ENCODE measurements at regions not wholly inside any gene's neighbourhood (a gene's known extent, or its start where the extent isn't known, plus 50 kb on each side); places are given as distances from the start of the nearest gene placed in this dataset.

- no peak overlapping the region for H3K23ac ChIP-seq (ENCODE audit: low read depth, low read length, poor library complexity)
- no peak overlapping the region for H3K18ac ChIP-seq (ENCODE audit: low read length)
- no peak overlapping the region for H3K4me3 ChIP-seq (ENCODE audit: low read length in 2 of 2)
- no peak overlapping the region for H3K27ac ChIP-seq (replicated peaks; ENCODE audit: low read length)
- WGBS, 2 donors (ENCODE audit: extremely low coverage in 2 of 2, insufficient read length in 2 of 2, insufficient replicate concordance in 1 of 2): no CpG with 5 or more reads among the region's 6 CpGs
- no peak overlapping the region for H4K8ac ChIP-seq (ENCODE audit: low read depth, low read length)
- no peak overlapping the region for H4K91ac ChIP-seq (ENCODE audit: low read depth, low read length, poor library complexity)
- no peak overlapping the region for H2AFZ ChIP-seq (ENCODE audit: low read length)
- H3K36me3 ChIP-seq (replicated peaks in 1 of 2; ENCODE audit: control insufficient read depth in 2 of 2, insufficient read depth in 2 of 2, low read length in 2 of 2): no peaks in the 10 kb centered on the region
- H3K9me3 ChIP-seq (replicated peaks in 1 of 2; ENCODE audit: control insufficient read depth in 2 of 2, insufficient read depth in 1 of 2, low read depth in 1 of 2, low read length in 2 of 2): no peaks in the 10 kb centered on the region
- no peaks in the 10 kb centered on the region for H3K27me3 ChIP-seq (ENCODE audit: control insufficient read depth in 3 of 3, insufficient read depth in 3 of 3, low read depth in 1 of 3, low read length in 3 of 3)
- no peak overlapping the region for H2BK120ac ChIP-seq (ENCODE audit: low read depth, low read length)
- no peak for DNase-seq (ENCODE audit: low spot score)
- no peaks in the 10 kb centered on the region for H3K79me1 ChIP-seq (ENCODE audit: low read depth, low read length)
- no peak overlapping the region for H2BK15ac ChIP-seq (ENCODE audit: low read length)
- no peak overlapping the region for H2BK12ac ChIP-seq (ENCODE audit: low read length)
- H3K4ac ChIP-seq (ENCODE audit: low read length): no peak overlapping the region
- H3K14ac ChIP-seq (ENCODE audit: low read length): no peak overlapping the region
- no peak overlapping the region for H3K4me2 ChIP-seq (ENCODE audit: insufficient read depth, low read length, poor library complexity, severe bottlenecking)
- no peak overlapping the region for H2BK5ac ChIP-seq (ENCODE audit: low read length)
- peaks cover 8 to 12% of the 10 kb centered on the region in 2 donors for H3K4me1 ChIP-seq (ENCODE audit: control insufficient read depth in 2 of 2, insufficient read depth in 1 of 2, low read depth in 1 of 2, low read length in 2 of 2)
- H3K9ac ChIP-seq (ENCODE audit: low read depth, low read length, poor library complexity): no peak overlapping the region
- no peak overlapping the region for H2AK5ac ChIP-seq (ENCODE audit: low read depth, low read length)
Measured at GRCh38 chr3:64464955-64465354, 222.8 kb downstream of the ADAMTS9 start.

DNA sequence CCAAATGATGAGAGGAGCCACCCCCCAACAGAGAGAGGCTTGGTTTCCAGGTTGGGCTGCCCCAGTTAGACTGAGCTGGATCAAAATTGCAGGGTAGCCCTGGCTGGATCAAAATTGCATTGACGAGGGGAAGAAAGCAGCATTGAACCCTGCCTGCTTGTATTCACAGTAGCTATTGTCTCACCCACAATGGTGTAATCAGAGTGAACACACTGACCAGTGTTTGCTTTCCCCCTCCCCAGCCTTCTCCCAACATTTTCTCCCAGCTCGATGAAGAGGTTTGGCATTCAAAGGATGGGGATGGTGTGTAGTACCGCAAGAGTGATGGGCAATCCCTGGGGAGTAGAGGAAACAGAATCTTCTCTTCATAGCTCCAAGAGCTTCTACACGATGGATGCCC is 223.8 kb downstream of the ADAMTS9 start:
- H3K9me3 ChIP-seq (replicated peaks in 1 of 2; ENCODE audit: control insufficient read depth in 2 of 2, insufficient read depth in 1 of 2, low read depth in 1 of 2, low read length in 2 of 2): no peaks in the 10 kb centered on the region

GRCh38 chr3:64462203-64462602 is 225.6 kb downstream of the ADAMTS9 start:
- DNase-seq (ENCODE audit: low spot score): no peak
- H3K4ac ChIP-seq (ENCODE audit: low read length): no peak overlapping the region
- no CpG with 5 or more reads among the region's 5 CpGs for WGBS, 2 donors (ENCODE audit: extremely low coverage in 2 of 2, insufficient read length in 2 of 2, insufficient replicate concordance in 1 of 2)
- no peak overlapping the region for H3K27ac ChIP-seq (replicated peaks; ENCODE audit: low read length)
- H3K79me1 ChIP-seq (ENCODE audit: low read depth, low read length): no peaks in the 10 kb centered on the region
- no peak overlapping the region for H3K23ac ChIP-seq (ENCODE audit: low read depth, low read length, poor library complexity)
- H4K91ac ChIP-seq (ENCODE audit: low read depth, low read length, poor library complexity): no peak overlapping the region
- no peak overlapping the region for H3K9ac ChIP-seq (ENCODE audit: low read depth, low read length, poor library complexity)
- no peaks in the 10 kb centered on the region for H3K36me3 ChIP-seq (replicated peaks in 1 of 2; ENCODE audit: control insufficient read depth in 2 of 2, insufficient read depth in 2 of 2, low read length in 2 of 2)
- H2BK5ac ChIP-seq (ENCODE audit: low read length): no peak overlapping the region
- H3K4me2 ChIP-seq (ENCODE audit: insufficient read depth, low read length, poor library complexity, severe bottlenecking): no peak overlapping the region
- no peak overlapping the region for H2AK5ac ChIP-seq (ENCODE audit: low read depth, low read length)
- H2BK12ac ChIP-seq (ENCODE audit: low read length): no peak overlapping the region
- no peak overlapping the region for H2AFZ ChIP-seq (ENCODE audit: low read length)
- H3K4me1 ChIP-seq (ENCODE audit: control insufficient read depth in 2 of 2, insufficient read depth in 1 of 2, low read depth in 1 of 2, low read length in 2 of 2): peaks cover 6 to 8% of the 10 kb centered on the region in 2 donors
- no peak overlapping the region for H3K14ac ChIP-seq (ENCODE audit: low read length)
- H3K9me3 ChIP-seq (replicated peaks in 1 of 2; ENCODE audit: control insufficient read depth in 2 of 2, insufficient read depth in 1 of 2, low read depth in 1 of 2, low read length in 2 of 2): no peaks in the 10 kb centered on the region
- H4K8ac ChIP-seq (ENCODE audit: low read depth, low read length): no peak overlapping the region
- H3K4me3 ChIP-seq (ENCODE audit: low read length in 2 of 2): no peak overlapping the region
- H2BK15ac ChIP-seq (ENCODE audit: low read length): no peak overlapping the region
- H2BK120ac ChIP-seq (ENCODE audit: low read depth, low read length): no peak overlapping the region
- H3K18ac ChIP-seq (ENCODE audit: low read length): no peak overlapping the region
- H3K27me3 ChIP-seq (ENCODE audit: control insufficient read depth in 3 of 3, insufficient read depth in 3 of 3, low read depth in 1 of 3, low read length in 3 of 3): no peaks in the 10 kb centered on the region

More for the DNA sequence above, 223.8 kb downstream of the ADAMTS9 start:
- H3K18ac ChIP-seq (ENCODE audit: low read length): no peak overlapping the region
- no peak overlapping the region for H3K23ac ChIP-seq (ENCODE audit: low read depth, low read length, poor library complexity)
- WGBS, 2 donors (ENCODE audit: extremely low coverage in 2 of 2, insufficient read length in 2 of 2, insufficient replicate concordance in 1 of 2): no CpG with 5 or more reads among the region's 4 CpGs
- H3K4me3 ChIP-seq (ENCODE audit: low read length in 2 of 2): no peak overlapping the region
- H3K27me3 ChIP-seq (ENCODE audit: control insufficient read depth in 3 of 3, insufficient read depth in 3 of 3, low read depth in 1 of 3, low read length in 3 of 3): no peaks in the 10 kb centered on the region
- H3K4me1 ChIP-seq (ENCODE audit: control insufficient read depth in 2 of 2, insufficient read depth in 1 of 2, low read depth in 1 of 2, low read length in 2 of 2): peaks cover 8 to 12% of the 10 kb centered on the region in 2 donors
- H3K27ac ChIP-seq (replicated peaks; ENCODE audit: low read length): no peak overlapping the region
- no peak overlapping the region for H3K4ac ChIP-seq (ENCODE audit: low read length)
- H3K9ac ChIP-seq (ENCODE audit: low read depth, low read length, poor library complexity): no peak overlapping the region
- no peak overlapping the region for H2BK12ac ChIP-seq (ENCODE audit: low read length)
- H3K4me2 ChIP-seq (ENCODE audit: insufficient read depth, low read length, poor library complexity, severe bottlenecking): no peak overlapping the region
- H2BK120ac ChIP-seq (ENCODE audit: low read depth, low read length): no peak overlapping the region
- no peak for DNase-seq (ENCODE audit: low spot score)
- no peak overlapping the region for H2BK15ac ChIP-seq (ENCODE audit: low read length)
- H2AFZ ChIP-seq (ENCODE audit: low read length): no peak overlapping the region
- H3K14ac ChIP-seq (ENCODE audit: low read length): no peak overlapping the region
- no peak overlapping the region for H4K91ac ChIP-seq (ENCODE audit: low read depth, low read length, poor library complexity)
- H3K36me3 ChIP-seq (replicated peaks in 1 of 2; ENCODE audit: control insufficient read depth in 2 of 2, insufficient read depth in 2 of 2, low read length in 2 of 2): no peaks in the 10 kb centered on the region
- no peak overlapping the region for H4K8ac ChIP-seq (ENCODE audit: low read depth, low read length)
- no peak overlapping the region for H2AK5ac ChIP-seq (ENCODE audit: low read depth, low read length)
- H2BK5ac ChIP-seq (ENCODE audit: low read length): no peak overlapping the region
- no peaks in the 10 kb centered on the region for H3K79me1 ChIP-seq (ENCODE audit: low read depth, low read length)

- no peak overlapping the region for H3K9ac ChIP-seq (ENCODE audit: low read depth, low read length, poor library complexity)
- H2BK5ac ChIP-seq (ENCODE audit: low read length): no peak overlapping the region
- H3K79me1 ChIP-seq (ENCODE audit: low read depth, low read length): no peaks in the 10 kb centered on the region
- H3K4me3 ChIP-seq (ENCODE audit: low read length in 2 of 2): no peak overlapping the region
- no peak overlapping the region for H4K91ac ChIP-seq (ENCODE audit: low read depth, low read length, poor library complexity)
- H3K4me1 ChIP-seq (ENCODE audit: control insufficient read depth in 2 of 2, insufficient read depth in 1 of 2, low read depth in 1 of 2, low read length in 2 of 2): peaks cover 10 to 13% of the 10 kb centered on the region in 2 donors
- no peak overlapping the region for H3K23ac ChIP-seq (ENCODE audit: low read depth, low read length, poor library complexity)
- H3K36me3 ChIP-seq (replicated peaks in 1 of 2; ENCODE audit: control insufficient read depth in 2 of 2, insufficient read depth in 2 of 2, low read length in 2 of 2): no peaks in the 10 kb centered on the region
- H3K27me3 ChIP-seq (ENCODE audit: control insufficient read depth in 3 of 3, insufficient read depth in 3 of 3, low read depth in 1 of 3, low read length in 3 of 3): no peaks in the 10 kb centered on the region
- no peak overlapping the region for H4K8ac ChIP-seq (ENCODE audit: low read depth, low read length)
- no peak overlapping the region for H3K18ac ChIP-seq (ENCODE audit: low read length)
- WGBS, 2 donors (ENCODE audit: extremely low coverage in 2 of 2, insufficient read length in 2 of 2, insufficient replicate concordance in 1 of 2): no CpG with 5 or more reads among the region's 5 CpGs
- H2BK12ac ChIP-seq (ENCODE audit: low read length): no peak overlapping the region
- no peak overlapping the region for H3K4me2 ChIP-seq (ENCODE audit: insufficient read depth, low read length, poor library complexity, severe bottlenecking)
- no peak overlapping the region for H2BK120ac ChIP-seq (ENCODE audit: low read depth, low read length)
- H3K4ac ChIP-seq (ENCODE audit: low read length): no peak overlapping the region
- no peaks in the 10 kb centered on the region for H3K9me3 ChIP-seq (replicated peaks in 1 of 2; ENCODE audit: control insufficient read depth in 2 of 2, insufficient read depth in 1 of 2, low read depth in 1 of 2, low read length in 2 of 2)
- DNase-seq (ENCODE audit: low spot score): no peak
- no peak overlapping the region for H2BK15ac ChIP-seq (ENCODE audit: low read length)
- no peak overlapping the region for H2AK5ac ChIP-seq (ENCODE audit: low read depth, low read length)
- H3K27ac ChIP-seq (replicated peaks; ENCODE audit: low read length): no peak overlapping the region
- no peak overlapping the region for H2AFZ ChIP-seq (ENCODE audit: low read length)
- no peak overlapping the region for H3K14ac ChIP-seq (ENCODE audit: low read length)
Measured at GRCh38 chr3:64460877-64461276, 226.9 kb downstream of the ADAMTS9 start.
